Erythroblast (primary cell): ENCODE measurements at regions not wholly inside any gene's neighbourhood (a gene's known extent, or its start where the extent isn't known, plus 50 kb on each side); places are given as distances from the start of the nearest gene placed in this dataset.

Experiments
- DNase-seq, 2 experiments: peaks; one replicate each; lab custom pipeline; 2025; lab: John Stamatoyannopoulos, UW
- GATA1 ChIP-seq: IDR thresholded peaks from 2 replicates; pipeline ENCODE4 v1.6.1; 2011; ENCODE audit warnings: low read depth, mild to moderate bottlenecking, control low read depth, low read length, moderate library complexity
- POLR2A ChIP-seq: IDR thresholded peaks from 2 replicates; pipeline ENCODE4 v1.6.1; 2011; ENCODE audit warnings: mild to moderate bottlenecking, low read length

- no peak for DNase-seq
- no peak for TF ChIP-seq POLR2A
- TF ChIP-seq GATA1: no peak
Observed at GRCh38 chr6:43914272-43915147, 144.5 kb downstream of the VEGFA start.

DNA sequence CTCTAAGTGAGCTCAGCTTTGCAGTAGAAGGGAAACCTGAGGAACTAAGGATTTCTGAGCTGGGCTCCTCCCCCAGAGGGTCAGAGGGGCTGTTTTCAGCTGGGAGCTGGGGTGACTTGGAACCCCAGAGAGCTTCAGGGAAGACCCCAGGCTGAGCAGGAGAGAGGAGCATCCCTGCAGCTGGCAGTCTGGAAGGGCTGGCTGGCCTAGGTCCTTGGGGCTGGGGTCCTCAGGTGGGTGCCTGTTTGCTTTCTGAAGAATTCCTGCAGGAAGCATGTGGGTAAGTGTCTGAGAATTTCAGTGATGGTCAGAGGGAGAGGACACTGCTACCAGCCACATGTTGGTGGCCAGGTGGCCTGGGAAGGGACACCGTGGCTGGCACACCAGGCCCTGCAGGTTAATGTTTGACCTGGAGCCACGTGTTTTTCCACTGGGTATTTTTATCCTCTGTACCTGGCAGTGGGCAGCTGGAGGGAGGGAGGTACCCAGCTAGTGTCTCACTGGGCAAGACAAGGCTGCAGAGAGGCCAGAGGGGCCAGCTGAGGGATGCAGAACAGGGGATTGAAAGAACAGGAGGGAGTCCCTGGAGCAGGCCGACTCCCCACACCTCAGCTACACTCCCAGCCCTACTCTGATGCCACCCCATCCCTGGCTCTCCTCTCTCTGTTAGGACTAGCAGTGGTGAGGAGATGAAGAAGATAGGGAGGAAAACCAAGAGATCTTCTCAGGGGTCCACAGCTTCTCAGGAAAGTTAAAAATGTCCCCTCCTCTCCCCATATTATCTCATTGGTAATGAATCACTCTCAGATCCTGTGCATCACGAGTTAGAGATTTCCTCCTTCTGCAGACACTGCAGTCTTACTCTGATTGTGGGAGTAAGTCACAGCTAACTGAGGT, 143.6 kb downstream of the VEGFA start:
- no peak for DNase-seq
- no peak for TF ChIP-seq GATA1
- no peak for TF ChIP-seq POLR2A

DNA sequence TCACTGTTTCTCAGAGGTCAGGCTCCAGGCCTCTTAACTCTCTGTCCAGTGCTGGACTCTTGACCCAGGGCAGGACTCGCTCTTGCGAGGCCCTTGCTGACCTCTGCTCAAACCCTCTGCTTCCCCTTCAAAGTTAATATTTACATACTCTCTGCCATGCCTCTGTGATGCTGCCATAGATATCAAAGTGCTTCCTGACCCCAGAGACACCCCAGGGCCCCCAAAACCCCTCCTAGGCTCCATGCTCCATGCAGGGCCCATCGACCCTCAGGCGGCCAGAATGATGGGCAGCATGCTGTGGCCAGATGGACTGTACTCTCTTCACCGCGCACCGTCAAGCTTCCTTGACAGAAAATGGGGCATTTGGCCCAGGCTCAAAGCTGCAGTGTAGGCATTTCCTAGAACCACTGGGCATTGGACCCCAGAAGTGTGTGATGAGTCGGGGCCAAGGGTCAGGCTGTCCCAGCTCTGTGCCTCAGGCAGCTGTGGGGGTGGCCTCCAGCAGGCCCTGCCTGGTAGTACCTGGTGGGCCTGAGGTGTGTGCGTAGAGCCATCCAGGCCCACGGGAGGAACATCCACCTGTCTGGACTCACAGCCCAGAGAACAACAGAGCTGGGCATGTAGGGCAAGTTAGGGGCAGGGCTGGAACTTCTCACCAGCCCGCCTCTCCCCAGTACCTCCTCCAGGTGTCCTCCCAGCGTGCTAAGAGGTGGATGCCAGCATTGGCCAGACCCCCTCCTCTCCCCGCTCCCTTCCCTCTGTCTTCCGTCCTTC, 142.8 kb downstream of the VEGFA start:
- TF ChIP-seq GATA1 (no peak), POLR2A (no peak)
- DNase-seq: no peak

DNA sequence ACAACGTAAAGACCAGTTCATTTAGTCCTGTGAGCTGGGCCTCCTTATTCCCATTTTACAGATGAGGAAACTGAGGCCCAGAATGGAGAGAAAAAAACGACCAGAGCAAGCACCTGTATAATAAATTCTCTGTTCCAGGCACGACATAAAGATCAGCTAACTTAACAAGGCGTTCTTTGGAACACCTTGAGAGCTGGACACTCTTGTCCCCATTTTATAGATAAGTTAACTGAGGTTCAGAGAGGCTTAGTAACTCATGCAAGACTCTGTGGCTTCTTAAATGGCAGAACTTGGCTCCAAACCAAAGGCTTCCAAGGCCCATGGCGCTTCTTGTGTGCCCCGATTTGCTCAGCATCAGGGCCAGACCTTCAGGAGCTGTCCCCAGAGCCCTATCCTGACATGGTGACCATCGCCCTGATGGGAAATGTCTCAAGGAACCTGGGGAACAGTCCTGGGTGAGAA, 142.1 kb downstream of the VEGFA start:
- TF ChIP-seq GATA1: no peak
- no peak for TF ChIP-seq POLR2A
- peak in 1 of 2 experiments; percentile 49 for DNase-seq

- DNase-seq: peak; percentile 15 to 58
- TF ChIP-seq POLR2A: no peak
- no peak for TF ChIP-seq GATA1
Observed at GRCh38 chr6:43911354-43912115, 141.5 kb downstream of the VEGFA start.

DNA sequence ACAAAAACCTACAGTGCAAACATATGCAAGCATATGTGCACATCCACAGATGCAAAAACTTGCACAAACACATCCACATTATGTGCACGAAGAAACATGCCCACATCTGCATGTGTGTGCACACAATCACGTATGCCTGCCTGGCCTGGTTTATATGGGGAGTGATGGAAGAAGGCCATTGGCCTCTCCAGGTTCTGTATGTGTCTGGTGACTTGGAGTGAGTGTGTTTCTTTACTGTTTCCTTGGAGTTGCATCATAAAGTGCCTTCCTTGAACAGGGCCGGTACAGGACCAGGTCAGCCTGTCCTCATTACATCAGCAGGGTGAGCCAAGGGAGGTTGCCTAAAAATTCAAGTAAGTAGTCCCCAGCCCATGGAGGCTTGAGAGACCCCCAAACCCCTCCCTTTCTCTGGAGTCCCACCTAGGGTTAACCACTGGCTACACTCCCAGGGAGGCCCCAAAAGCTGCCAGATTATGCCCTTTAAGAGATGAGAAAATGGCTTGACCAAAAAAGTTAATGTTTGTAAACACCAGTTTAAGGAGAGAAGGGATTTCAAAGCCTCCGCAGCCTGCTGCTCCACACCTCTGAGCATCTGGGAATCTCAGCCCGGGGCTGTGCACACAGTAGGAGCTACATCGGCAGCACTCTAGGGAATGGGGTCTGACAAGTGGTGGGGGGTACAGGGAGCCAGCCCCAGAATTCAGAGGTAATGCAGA, 140.8 kb downstream of the VEGFA start:
- TF ChIP-seq GATA1 (no peak), POLR2A (peak; percentile 67)
- peak; percentile 82 to 91 for DNase-seq

DNA sequence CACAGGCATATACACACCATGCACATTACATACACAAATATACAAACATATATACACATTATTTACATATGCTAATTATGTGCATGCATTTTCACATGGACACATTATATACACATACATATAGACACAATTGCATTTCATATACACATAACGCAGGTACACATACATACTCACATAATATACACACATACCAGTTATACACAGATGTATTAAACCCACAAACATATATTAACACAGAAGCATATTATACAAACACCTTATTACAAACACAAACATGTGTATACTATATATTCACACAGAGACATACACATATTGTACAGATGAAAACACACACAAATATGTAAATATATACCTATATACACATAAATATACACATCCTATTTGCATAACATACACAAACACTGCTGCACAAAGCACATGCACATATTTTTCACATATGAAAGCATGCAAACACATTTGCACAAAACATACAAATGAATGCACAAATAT, 140.2 kb downstream of the VEGFA start:
- TF ChIP-seq GATA1 (no peak), POLR2A (no peak)
- peak in 1 of 2 experiments; percentile 49 for DNase-seq

DNA sequence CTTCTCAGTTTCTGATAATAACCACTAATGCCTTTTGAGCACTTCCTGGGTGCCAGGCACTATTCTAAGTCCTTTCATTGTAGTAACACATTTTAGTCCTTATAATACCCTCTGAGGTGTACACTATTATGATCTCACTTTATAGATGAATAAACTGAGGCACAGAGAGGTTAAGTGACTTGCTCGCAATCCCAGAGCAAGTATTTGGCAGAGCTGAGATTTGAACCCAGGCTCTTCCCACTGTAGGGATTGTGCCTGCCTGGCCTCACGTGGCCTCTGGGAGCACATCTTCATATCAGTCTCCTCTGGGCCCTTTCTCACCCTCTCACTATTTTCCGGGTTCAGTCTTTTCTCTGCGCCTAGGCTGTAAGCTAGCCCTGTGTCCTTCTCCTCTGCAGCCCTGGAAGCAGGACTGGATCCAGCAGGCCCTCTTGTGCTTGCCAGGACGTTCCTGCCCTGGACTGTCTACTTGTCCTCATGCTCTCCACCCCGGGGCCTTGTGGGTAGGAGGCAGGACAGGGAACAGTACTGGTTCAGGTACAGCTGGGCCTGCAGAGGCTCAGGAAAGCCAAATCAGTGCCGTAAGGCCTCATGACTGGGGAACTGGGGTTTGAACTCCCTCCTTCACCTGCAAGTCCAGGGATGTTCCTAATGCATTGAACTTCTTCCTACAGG, 139.6 kb downstream of the VEGFA start:
- DNase-seq: no peak
- TF ChIP-seq GATA1 (no peak), POLR2A (no peak)

GRCh38 chr6:43907789-43908472, 137.9 kb downstream of the VEGFA start:
- DNase-seq: no peak
- TF ChIP-seq POLR2A (no peak), GATA1 (no peak)

DNA sequence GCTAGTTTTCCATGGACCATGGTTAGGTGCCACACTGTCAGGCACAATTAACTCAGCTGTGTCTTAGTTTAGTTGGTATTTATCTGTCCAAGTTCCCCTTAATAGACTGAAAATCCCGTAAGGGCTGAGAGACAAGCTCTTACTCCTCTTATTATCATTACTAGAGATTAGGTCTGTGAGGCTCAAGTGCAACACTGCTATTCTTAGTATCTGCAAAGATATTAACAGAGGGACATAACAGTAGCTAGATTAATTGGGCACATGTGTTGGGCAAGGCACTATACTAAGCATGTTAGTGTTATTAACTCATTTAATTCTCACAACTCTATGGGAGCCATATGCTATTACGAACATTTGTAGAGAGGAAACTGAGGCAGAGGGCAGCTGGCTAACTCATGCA, 137.3 kb downstream of the VEGFA start:
- no peak for DNase-seq
- TF ChIP-seq GATA1 (no peak), POLR2A (no peak)

DNA sequence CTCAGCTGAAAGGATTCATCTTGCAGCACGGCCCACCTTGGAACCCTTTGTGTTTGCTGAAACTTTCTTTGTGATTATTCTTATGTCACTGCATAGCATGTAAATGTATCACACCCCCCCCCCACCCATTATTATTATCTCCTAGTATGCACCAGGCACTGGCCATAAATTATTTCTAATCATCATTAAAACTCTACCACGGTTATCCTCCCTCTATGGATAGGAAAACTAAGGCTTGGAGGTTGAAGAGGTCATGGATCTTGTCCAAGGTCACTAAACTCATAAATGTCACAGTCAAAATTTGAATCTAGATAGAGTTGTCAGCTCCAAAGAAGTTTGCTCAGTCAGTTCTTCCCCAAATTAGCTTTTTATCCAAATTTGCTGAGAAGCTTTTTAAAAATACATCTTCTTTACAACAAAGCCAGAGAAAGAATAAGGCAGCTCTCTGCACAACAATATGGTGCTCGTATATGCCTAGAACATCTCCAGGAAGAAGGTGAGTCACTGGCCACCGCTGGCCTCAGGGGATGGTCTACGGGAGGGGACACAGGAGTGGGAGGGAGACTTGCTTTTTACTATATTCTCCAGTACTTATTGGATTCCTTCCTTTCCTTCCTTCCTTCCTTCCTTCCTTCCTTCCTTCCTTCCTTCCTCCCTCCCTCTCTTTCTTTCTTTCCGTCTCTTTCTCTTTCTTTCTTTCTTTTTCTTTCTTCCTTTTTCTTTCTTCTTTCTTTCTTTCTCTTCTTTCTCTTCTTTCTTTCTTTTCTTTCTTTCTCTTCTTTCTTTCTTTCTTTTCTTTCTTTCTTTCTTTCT, 134.5 kb downstream of the VEGFA start:
- TF ChIP-seq GATA1 (no peak), POLR2A (no peak)

More for the DNA sequence above, 134.5 kb downstream of the VEGFA start:
- DNase-seq: no peak
